SK-N-SH treated with all-trans-retinoic acid at 6 μM for 48 hours (cell line): ENCODE measurements at regions not wholly inside any gene's neighbourhood (a gene's known extent, or its start where the extent isn't known, plus 50 kb on each side); places are given as distances from the start of the nearest gene placed in this dataset.

Experiments used
- CREB5 ChIP-seq: fragments of 250-450 bp; sonication (Bioruptor Pico); IDR thresholded peaks from 2 replicates; pipeline ENCODE4 v1.5.1; 2020; ENCODE audit warnings: low read depth, mild to moderate bottlenecking, moderate library complexity
- CSDC2 ChIP-seq: fragments of 250-450 bp; sonication (Bioruptor Pico); IDR thresholded peaks from 2 replicates; pipeline ENCODE4 v1.5.0; 2020; ENCODE audit warnings: mild to moderate bottlenecking, moderate library complexity
- ESRRG ChIP-seq: fragments of 250-450 bp; sonication (Bioruptor Pico); IDR thresholded peaks from 2 replicates; pipeline ENCODE4 v1.6.1; 2021; ENCODE audit warnings: mild to moderate bottlenecking
- GLIS3 ChIP-seq: fragments of 250-450 bp; sonication (Bioruptor Pico); IDR thresholded peaks from 2 replicates; pipeline ENCODE4 v1.5.0; 2020; ENCODE audit warnings: mild to moderate bottlenecking, moderate library complexity
- ISL1 ChIP-seq: fragments of 250-450 bp; sonication (Bioruptor Pico); IDR thresholded peaks from 2 replicates; pipeline ENCODE4 v2.1.2; 2022; ENCODE audit warnings: mild to moderate bottlenecking, moderate library complexity
- PATZ1 ChIP-seq: fragments of 250-450 bp; sonication (Bioruptor Pico); IDR thresholded peaks from 2 replicates; pipeline ENCODE4 v1.8.0; 2020; ENCODE audit warnings: mild to moderate bottlenecking, moderate library complexity, borderline replicate concordance
- TCF4 ChIP-seq: fragments of 250-450 bp; sonication (Bioruptor Pico); IDR thresholded peaks from 2 replicates; pipeline ENCODE4 v1.8.0; 2021; ENCODE audit warnings: mild to moderate bottlenecking, moderate library complexity, borderline replicate concordance
- TSHZ2 ChIP-seq: fragments of 250-450 bp; sonication (Bioruptor Pico); IDR thresholded peaks from 2 replicates; pipeline ENCODE4 v1.5.0; 2020; ENCODE audit warnings: mild to moderate bottlenecking, moderate library complexity
- ZFP30 ChIP-seq: fragments of 450-650 bp; formaldehyde crosslinking; IDR thresholded peaks from 2 replicates; pipeline ENCODE4 v1.5.0; 2022; ENCODE audit warnings: mild to moderate bottlenecking, moderate library complexity
- ZNF8 ChIP-seq: fragments of 450-650 bp; formaldehyde crosslinking; IDR thresholded peaks from 2 replicates; pipeline ENCODE4 v1.5.0; 2020; ENCODE audit warnings: mild to moderate bottlenecking, moderate library complexity

GRCh38 chr10:20466731-20467130 lies 430.4 kb downstream of the NEBL start:
- TF ChIP-seq ZFP30 (CRISPR knock-in tag) (no peak), CSDC2 (no peak), ZNF8 (CRISPR knock-in tag) (no peak), PATZ1 (CRISPR knock-in tag) (no peak), CREB5 (CRISPR knock-in tag) (no peak), GLIS3 (CRISPR knock-in tag) (no peak), ESRRG (CRISPR knock-in tag) (no peak), TSHZ2 (CRISPR knock-in tag) (no peak), ISL1 (no peak), TCF4 (no peak)
